Posterior cingulate gyrus (tissue), 11 donors: ENCODE measurements at regions not wholly inside any gene's neighbourhood (a gene's known extent, or its start where the extent isn't known, plus 50 kb on each side); places are given as distances from the start of the nearest gene placed in this dataset.
"Not testable (repeated sequence)": the region's sequence is repeated elsewhere in the genome, so short reads cannot be mapped to it uniquely, and the experiment has no call there.

ENCODE experiments used
- DNase-seq, 10 donors: peaks; one replicate each; pipeline versions ENCODE4 v3.0.0 to v3.0.0-alpha.2; 2020 to 2021; ENCODE audit warnings: mixed read lengths in 3 of 10
- intact Hi-C: fragments of 100-400 bp; cut with DNase I; formaldehyde crosslinking; loops from one replicate; pipeline ENCODE4 v1.15.1; 2023

DNA sequence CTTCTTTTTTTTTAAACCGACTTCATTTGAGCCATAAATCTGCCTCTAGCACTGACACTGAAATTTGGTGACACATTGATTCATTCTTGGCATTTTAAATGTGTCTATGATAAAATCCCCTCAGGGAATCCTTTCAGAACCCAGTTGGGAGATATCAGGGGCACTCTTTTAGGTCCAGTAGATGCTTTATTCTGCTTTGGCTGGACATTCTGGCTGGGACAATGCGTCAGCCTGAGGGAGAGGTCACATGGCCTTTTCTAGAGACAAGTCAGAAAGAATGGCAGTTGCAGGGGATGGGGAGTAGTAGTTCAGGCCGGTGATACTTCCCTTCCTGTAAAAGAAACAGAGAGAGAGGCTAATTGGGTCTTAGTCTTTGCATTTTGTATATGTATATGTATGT, 63.1 kb downstream of the TRIM43 start:
- not testable (repeated sequence) for DNase-seq

GRCh38 chr2:95656553-95656952, 64.8 kb downstream of the TRIM43 start:
- not testable (repeated sequence) for DNase-seq

More for the DNA sequence above, 63.1 kb downstream of the TRIM43 start:
- intact Hi-C loops = not testable (repeated sequence)

DNA sequence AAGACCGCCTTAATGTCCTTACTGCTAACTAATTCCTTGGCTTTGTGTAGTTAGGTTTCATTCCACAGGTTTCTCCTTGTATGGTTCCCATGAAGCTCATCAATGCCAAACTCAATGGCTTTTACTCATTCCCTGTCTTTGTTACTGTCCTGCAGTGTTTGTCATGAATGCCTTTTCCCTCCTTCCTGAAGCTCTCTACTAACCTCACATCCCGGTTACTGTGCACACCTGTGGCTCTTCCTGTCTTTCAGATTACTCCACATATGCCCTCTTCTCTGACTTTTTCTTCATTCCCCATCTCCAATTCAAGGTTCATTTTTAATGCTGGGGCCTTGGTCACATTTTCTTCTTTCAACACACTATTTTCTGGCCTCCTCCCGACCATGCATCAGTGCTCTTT, 66.1 kb downstream of the TRIM43 start:
- intact Hi-C loops, DNase-seq: not testable (repeated sequence)

More at GRCh38 chr2:95656553-95656952, 64.8 kb downstream of the TRIM43 start:
- intact Hi-C loops = not testable (repeated sequence)

DNA sequence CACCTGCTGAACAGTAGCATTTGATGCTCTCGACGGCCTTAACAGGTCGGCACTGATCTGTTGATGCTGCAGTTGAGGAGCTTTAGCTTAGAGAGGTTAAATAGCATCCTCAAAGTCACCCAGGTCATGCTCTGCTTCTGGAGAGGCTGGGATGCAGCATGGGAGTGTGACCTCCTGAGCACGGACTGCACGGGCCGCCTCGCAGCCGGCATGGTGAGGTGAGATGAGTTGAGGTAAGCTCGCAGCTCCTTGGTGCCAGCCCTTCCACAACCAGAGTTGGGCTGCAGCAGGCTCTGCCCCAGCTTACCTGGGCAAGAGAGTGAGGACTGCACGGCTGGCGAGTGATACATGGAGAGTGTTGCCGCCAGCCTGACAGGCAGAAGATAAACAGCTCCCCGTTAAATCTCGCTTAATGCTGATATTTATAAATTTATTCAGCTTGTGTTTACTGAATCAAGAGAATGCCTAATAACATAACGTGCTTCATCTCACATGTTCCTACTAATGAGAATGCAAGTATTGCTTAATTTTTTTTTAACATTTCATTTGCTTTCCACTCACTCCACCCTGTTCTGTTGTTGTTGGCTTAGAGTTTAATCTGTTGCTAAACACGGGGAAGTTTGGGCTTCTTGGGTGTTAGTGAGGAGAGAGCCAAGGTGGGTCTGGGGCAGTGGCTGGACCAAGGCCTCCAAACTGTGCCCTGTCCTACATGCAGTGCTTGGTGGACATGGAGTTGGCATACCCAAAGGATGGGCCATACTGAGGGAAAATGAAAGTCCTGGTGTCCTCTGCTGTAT, 69.2 kb downstream of the TRIM43 start:
- intact Hi-C loops, DNase-seq: not testable (repeated sequence)

- intact Hi-C loops = not testable (repeated sequence)
- peak in 2 of 10 donors; percentile 57 to 75 for DNase-seq
Observed at GRCh38 chr2:95663471-95664441, 72.0 kb downstream of the TRIM43 start.

GRCh38 chr2:95666636-95667035, 74.8 kb downstream of the TRIM43 start:
- DNase-seq, intact Hi-C loops: not testable (repeated sequence)

GRCh38 chr2:95667480-95667879, 75.7 kb downstream of the TRIM43 start:
- intact Hi-C loops = no loop called here
- DNase-seq = peak in 1 of 10 donors; percentile 12

- DNase-seq = peak in 1 of 10 donors; percentile 5
- intact Hi-C loops = not testable (repeated sequence)
Observed at GRCh38 chr2:95668934-95669333, 77.1 kb downstream of the TRIM43 start.

GRCh38 chr2:95669441-95669991, 77.7 kb downstream of the TRIM43 start:
- intact Hi-C loops = no loop called here
- peak in 1 of 10 donors; percentile 1 for DNase-seq

DNA sequence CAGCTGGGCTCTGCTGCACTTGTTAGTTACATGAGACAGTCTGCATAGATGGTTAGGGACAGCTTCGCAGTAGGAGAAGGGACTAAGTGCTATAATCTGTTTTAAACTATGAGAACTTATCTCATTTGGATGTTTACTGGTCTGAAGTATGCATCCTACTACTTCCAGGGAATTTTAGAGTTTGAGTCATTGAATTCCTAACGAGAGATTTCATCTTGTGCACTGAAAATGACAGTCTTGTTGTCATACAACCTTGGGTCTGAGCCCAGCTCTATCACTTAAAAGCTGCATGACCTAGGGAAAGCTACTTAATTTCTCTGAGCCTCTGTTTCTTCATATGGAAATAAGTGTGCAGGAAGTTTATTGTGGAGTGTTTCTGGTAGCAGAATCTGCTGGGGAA, 78.4 kb downstream of the TRIM43 start:
- intact Hi-C loops = no loop called here
- DNase-seq = no peak

- DNase-seq = no peak
- intact Hi-C loops = no loop called here
Observed at GRCh38 chr2:95670686-95671085, 78.9 kb downstream of the TRIM43 start.

- DNase-seq, intact Hi-C loops: not testable (repeated sequence)
Observed at GRCh38 chr2:95671171-95671570, 79.4 kb downstream of the TRIM43 start.

- peak in 1 of 10 donors; percentile 9 for DNase-seq
- intact Hi-C loops = not testable (repeated sequence)
Observed at GRCh38 chr2:95671992-95672391, 80.2 kb downstream of the TRIM43 start.

- intact Hi-C loops = not testable (repeated sequence)
- peak in 1 of 10 donors; percentile 1 for DNase-seq
Observed at GRCh38 chr2:95672500-95672899, 80.7 kb downstream of the TRIM43 start.

DNA sequence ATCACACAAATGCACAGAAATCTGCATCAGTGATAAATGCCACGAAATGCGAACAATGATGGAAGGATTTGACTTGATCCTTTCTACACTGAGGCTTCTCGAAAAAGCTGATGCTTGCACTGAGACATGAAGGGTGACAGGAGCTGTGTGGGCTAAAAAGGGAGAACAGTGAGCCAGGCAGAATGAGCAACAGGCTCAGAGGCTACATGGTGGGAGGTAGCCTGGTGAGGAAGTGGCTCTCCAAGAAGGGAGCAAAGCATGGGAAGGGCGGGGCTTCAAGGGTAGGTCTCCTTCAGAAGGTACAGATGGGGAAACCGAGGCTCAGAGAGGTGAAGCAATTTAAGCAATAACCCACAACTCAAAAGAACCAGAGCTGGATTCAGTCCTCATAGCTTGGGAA, 82.4 kb downstream of the TRIM43 start:
- intact Hi-C loops = no loop called here
- peak in 1 of 10 donors; percentile 61 for DNase-seq

- DNase-seq, intact Hi-C loops: not testable (repeated sequence)
Observed at GRCh38 chr2:95676573-95676972, 84.8 kb downstream of the TRIM43 start.

DNA sequence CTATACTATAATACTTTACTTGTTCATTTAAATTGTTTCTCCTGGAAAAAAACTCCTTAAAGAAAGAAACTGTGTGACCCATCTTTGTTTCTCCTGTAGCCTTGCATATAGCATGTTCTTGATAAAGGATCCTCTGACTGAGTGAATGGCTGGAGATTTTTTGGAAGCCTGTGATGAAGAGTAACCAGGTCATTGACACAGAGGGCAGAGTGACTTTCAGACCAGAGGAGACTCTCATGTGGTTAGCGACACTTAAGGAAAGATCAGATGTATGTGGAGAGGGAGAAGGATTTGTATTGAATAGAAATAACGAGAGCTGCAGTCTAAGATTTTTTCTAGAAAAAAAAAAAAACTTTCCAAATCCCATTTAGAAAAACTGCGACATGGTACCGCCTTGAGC, 85.5 kb downstream of the TRIM43 start:
- DNase-seq = no peak
- intact Hi-C loops = no loop called here

DNA sequence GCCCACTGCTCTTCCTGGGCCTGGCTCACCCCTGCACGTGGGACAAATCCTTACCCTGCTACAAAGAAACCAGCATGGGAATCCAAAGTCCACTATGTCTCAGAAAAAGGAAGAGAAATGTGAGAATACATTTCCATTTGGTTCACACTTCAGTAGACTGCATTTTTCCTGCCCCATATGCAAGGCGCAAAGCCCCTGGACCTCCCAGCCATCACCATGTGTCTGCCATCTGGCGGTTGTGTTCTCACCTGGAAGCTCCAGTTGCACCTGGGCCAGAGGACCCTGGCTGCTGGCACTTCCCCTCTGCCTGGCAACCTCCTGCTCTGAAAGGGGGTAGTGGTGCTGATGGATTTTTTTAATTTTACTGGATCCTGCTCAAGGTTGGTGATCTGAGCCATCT, 86.0 kb downstream of the TRIM43 start:
- intact Hi-C loops = not testable (repeated sequence)
- peak in 1 of 10 donors; percentile 35 for DNase-seq

GRCh38 chr2:95681158-95681557, 89.4 kb downstream of the TRIM43 start:
- intact Hi-C loops = not testable (repeated sequence)

GRCh38 chr2:95681589-95682081, 89.8 kb downstream of the TRIM43 start:
- DNase-seq, intact Hi-C loops: not testable (repeated sequence)

More at GRCh38 chr2:95681158-95681557, 89.4 kb downstream of the TRIM43 start:
- DNase-seq = not testable (repeated sequence)
